Activated T-cell treated with anti-CD3 and anti-CD28 coated beads for 48 hours (primary cell): ENCODE measurements at regions not wholly inside any gene's neighbourhood (a gene's known extent, or its start where the extent isn't known, plus 50 kb on each side); places are given as distances from the start of the nearest gene placed in this dataset.

Experiments used
- DNase-seq: peaks from one replicate; pipeline ENCODE4 v3.0.0-alpha.2; 2020; ENCODE audit warnings: low read depth

GRCh38 chr1:93744299-93744988 is 62.8 kb upstream of the BCAR3 start:
- no peak for DNase-seq

- no peak for DNase-seq
Measured at GRCh38 chr1:93743465-93743864, 61.8 kb upstream of the BCAR3 start.

- DNase-seq = no peak
Measured at GRCh38 chr1:93740601-93741031, 59.0 kb upstream of the BCAR3 start.

- no peak for DNase-seq
Measured at GRCh38 chr1:93740157-93740556, 58.5 kb upstream of the BCAR3 start.

- DNase-seq = no peak
Measured at GRCh38 chr1:93739472-93739871, 57.8 kb upstream of the BCAR3 start.

GRCh38 chr1:93738926-93739325 is 57.3 kb upstream of the BCAR3 start:
- DNase-seq = no peak

GRCh38 chr1:93738075-93738622 is 56.5 kb upstream of the BCAR3 start:
- DNase-seq = no peak

- DNase-seq = no peak
Measured at GRCh38 chr1:93735722-93736121, 54.1 kb upstream of the BCAR3 start.

GRCh38 chr1:93734999-93735398 is 53.4 kb upstream of the BCAR3 start:
- no peak for DNase-seq

- DNase-seq = no peak
Measured at GRCh38 chr1:93733340-93733739, 51.7 kb upstream of the BCAR3 start.

- no peak for DNase-seq
Measured at GRCh38 chr1:93732514-93732913, 50.9 kb upstream of the BCAR3 start.
